Gastrocnemius medialis (tissue), 4 donors: ENCODE measurements at regions not wholly inside any gene's neighbourhood (a gene's known extent, or its start where the extent isn't known, plus 50 kb on each side); places are given as distances from the start of the nearest gene placed in this dataset.

Experiments
- ATAC-seq, 2 donors: fragments of 150-250 bp; one replicate each; pipeline ENCODE4 v1.9.1; 2016
- DNase-seq, 2 donors: peaks; one replicate each; pipeline ENCODE4 v3.0.0-alpha.2; 2019
- H3K27ac ChIP-seq, 4 donors: fragments of 200-600 bp; sonication (generic); 1 replicate in 1 of 4; 2 replicates in 3 of 4; pipeline ENCODE4 v1.5.1; 2016 to 2018; ENCODE audit warnings: mild to moderate bottlenecking in 2 of 4, moderate library complexity in 1 of 4
- H3K27me3 ChIP-seq, 3 donors: fragments of 200-600 bp; sonication (generic) in 2 of 3; 1 replicate in 1 of 3; 2 replicates in 2 of 3; pipeline versions ENCODE4 v1.5.1 to v1.6.0; 2016 to 2019; ENCODE audit warnings: mild to moderate bottlenecking in 1 of 3, moderate library complexity in 1 of 3
- H3K36me3 ChIP-seq, 2 donors: fragments of 200-600 bp; sonication (generic) in 1 of 2; one replicate each; pipeline ENCODE4 v1.5.1; 2017 to 2018
- H3K4me1 ChIP-seq, 2 donors: fragments of 200-600 bp; sonication (generic) in 1 of 2; one replicate each; pipeline ENCODE4 v1.5.1; 2016 to 2017; ENCODE audit warnings: mild to moderate bottlenecking in 2 of 2
- H3K4me3 ChIP-seq, 4 donors: fragments of 200-600 bp; sonication (generic) in 3 of 4; 1 replicate in 1 of 4; 2 replicates in 3 of 4; pipeline ENCODE4 v1.5.1; 2016 to 2019; ENCODE audit warnings: mild to moderate bottlenecking in 2 of 4
- H3K9me3 ChIP-seq, 3 donors: fragments of 200-600 bp; sonication (generic) in 2 of 3; 1 replicate in 1 of 3; 2 replicates in 2 of 3; pipeline ENCODE4 v1.5.1; 2016 to 2019
- CTCF ChIP-seq, 5 experiments: fragments of 450-650 bp in 3 of 5; fragments of 200-600 bp in 2 of 5; sonication (generic) in 2 of 5; IDR thresholded peaks in 4 of 5; conservative IDR thresholded peaks in 1 of 5; 1 replicate in 4 of 5; 2 replicates in 1 of 5; pipeline ENCODE4 v1.5.1; 2016 to 2019; ENCODE audit warnings: antibody characterized with exemption in 5 of 5, mild to moderate bottlenecking in 3 of 5, moderate library complexity in 3 of 5
- POLR2A ChIP-seq, 2 donors: fragments of 450-650 bp; IDR thresholded peaks; one replicate each; pipeline ENCODE4 v1.6.1; 2017; ENCODE audit warnings: antibody characterized with exemption in 2 of 2, mild to moderate bottlenecking in 2 of 2, moderate library complexity in 2 of 2
- in situ Hi-C, 4 donors: fragments of 200-750 bp; cut with MboI; loops; one replicate each; pipeline versions ENCODE4 v1.15.0 to v1.8.0; 2017; ENCODE audit warnings: low sequenced_read_pairs in 4 of 4
- intact Hi-C: fragments of 100-400 bp; cut with DNase I; formaldehyde crosslinking; loops from one replicate; pipeline ENCODE4 v1.15.1; 2023; ENCODE audit warnings: low total_unique reads

- in situ Hi-C loops = no loop called here
- intact Hi-C loops = no loop called here
- TF ChIP-seq CTCF (IDR thresholded peaks at IDR 0.05 in 4 of 5, conservative IDR thresholded peaks at IDR 0.05 in 1 of 5) (no peak), POLR2A (IDR thresholded peaks at IDR 0.05) (no peak)
- H3K4me3 ChIP-seq = no peak overlapping the region
- H3K4me1 ChIP-seq = no peaks in the 10 kb centered on the region
- no peaks in the 10 kb centered on the region for H3K36me3 ChIP-seq
- DNase-seq (no peak), ATAC-seq (no peak)
- H3K9me3 ChIP-seq = no peaks in the 10 kb centered on the region
- H3K27me3 ChIP-seq = no peaks in the 10 kb centered on the region
- no peak overlapping the region for H3K27ac ChIP-seq
Observed at GRCh38 chr3:24937780-24938179, 443.1 kb upstream of the THRB start.

- TF ChIP-seq POLR2A (IDR thresholded peaks at IDR 0.05) (no peak), CTCF (IDR thresholded peaks at IDR 0.05 in 4 of 5, conservative IDR thresholded peaks at IDR 0.05 in 1 of 5) (no peak)
- no peaks in the 10 kb centered on the region for H3K27me3 ChIP-seq
Observed at GRCh38 chr3:24943961-24944360, 449.3 kb upstream of the THRB start.

GRCh38 chr3:24944805-24945520 lies 450.3 kb upstream of the THRB start:
- no peaks in the 10 kb centered on the region for H3K36me3 ChIP-seq
- no peak overlapping the region for H3K4me3 ChIP-seq
- no peak overlapping the region for H3K27ac ChIP-seq
- DNase-seq (no peak), ATAC-seq (no peak)
- H3K27me3 ChIP-seq = no peaks in the 10 kb centered on the region
- no peak for TF ChIP-seq CTCF (IDR thresholded peaks at IDR 0.05 in 4 of 5, conservative IDR thresholded peaks at IDR 0.05 in 1 of 5)
- no peak for TF ChIP-seq POLR2A (IDR thresholded peaks at IDR 0.05)
- in situ Hi-C loops (no loop called here), intact Hi-C loops (no loop called here)
- no peaks in the 10 kb centered on the region for H3K9me3 ChIP-seq
- no peaks in the 10 kb centered on the region for H3K4me1 ChIP-seq

More at GRCh38 chr3:24943961-24944360, 449.3 kb upstream of the THRB start:
- Histone ChIP-seq H3K4me1 (no peaks in the 10 kb centered on the region), H3K27ac (no peak overlapping the region), H3K9me3 (no peaks in the 10 kb centered on the region), H3K36me3 (no peaks in the 10 kb centered on the region), H3K4me3 (no peak overlapping the region)
- in situ Hi-C loops = no loop called here
- DNase-seq (no peak), ATAC-seq (no peak)
- intact Hi-C loops = no loop called here

- H3K36me3 ChIP-seq = no peaks in the 10 kb centered on the region
- H3K27ac ChIP-seq = no peak overlapping the region
- no peaks in the 10 kb centered on the region for H3K27me3 ChIP-seq
- intact Hi-C loops = no loop called here
- H3K4me3 ChIP-seq = no peak overlapping the region
- no peak for TF ChIP-seq POLR2A (IDR thresholded peaks at IDR 0.05)
- no peak for TF ChIP-seq CTCF (IDR thresholded peaks at IDR 0.05 in 4 of 5, conservative IDR thresholded peaks at IDR 0.05 in 1 of 5)
- DNase-seq (no peak), ATAC-seq (no peak)
- H3K4me1 ChIP-seq = no peaks in the 10 kb centered on the region
- in situ Hi-C loops = no loop called here
- no peaks in the 10 kb centered on the region for H3K9me3 ChIP-seq
Observed at GRCh38 chr3:24945563-24945962, 450.9 kb upstream of the THRB start.

- ATAC-seq (no peak), DNase-seq (no peak)
- Histone ChIP-seq H3K9me3 (no peaks in the 10 kb centered on the region), H3K4me1 (no peaks in the 10 kb centered on the region), H3K27ac (no peak overlapping the region), H3K4me3 (no peak overlapping the region), H3K36me3 (no peaks in the 10 kb centered on the region), H3K27me3 (no peaks in the 10 kb centered on the region)
- intact Hi-C loops (no loop called here), in situ Hi-C loops (no loop called here)
- no peak for TF ChIP-seq POLR2A (IDR thresholded peaks at IDR 0.05)
- TF ChIP-seq CTCF (IDR thresholded peaks at IDR 0.05 in 4 of 5, conservative IDR thresholded peaks at IDR 0.05 in 1 of 5) = no peak
Observed at GRCh38 chr3:24947103-24947502, 452.5 kb upstream of the THRB start.
